Parathyroid adenoma (tissue), 2 donors: ENCODE measurements at regions not wholly inside any gene's neighbourhood (a gene's known extent, or its start where the extent isn't known, plus 50 kb on each side); places are given as distances from the start of the nearest gene placed in this dataset.
A peak's percentile ranks its signal among the peaks of the same experiment; 100 is the strongest.

Experiments
- H2AFZ ChIP-seq: fragments of 300-600 bp; sonication (generic); one replicate; pipeline ENCODE4 v1.7.0; 2017; ENCODE audit warnings: antibody characterized with exemption, mild to moderate bottlenecking
- H3K27ac ChIP-seq: fragments of 300-600 bp; sonication (generic); one replicate; pipeline ENCODE4 v1.7.0; 2017
- H3K27me3 ChIP-seq: fragments of 300-600 bp; sonication (generic); one replicate; pipeline ENCODE4 v1.7.0; 2017; ENCODE audit warnings: low read length; ENCODE audit not compliant: control insufficient read depth, insufficient read depth
- H3K36me3 ChIP-seq: fragments of 300-600 bp; sonication (generic); one replicate; pipeline ENCODE4 v1.7.0; 2017; ENCODE audit warnings: low read length; ENCODE audit not compliant: control insufficient read depth, insufficient read depth
- H3K4me1 ChIP-seq: fragments of 300-600 bp; sonication (generic); one replicate; pipeline ENCODE4 v1.7.0; 2017; ENCODE audit warnings: control low read depth
- H3K4me2 ChIP-seq: fragments of 300-600 bp; sonication (generic); one replicate; pipeline ENCODE4 v1.7.0; 2017; ENCODE audit warnings: low read length
- H3K4me3 ChIP-seq: fragments of 300-600 bp; sonication (generic); one replicate; pipeline ENCODE4 v1.7.0; 2017; ENCODE audit warnings: low read depth, low read length
- H3K79me2 ChIP-seq: fragments of 300-600 bp; sonication (generic); one replicate; pipeline ENCODE4 v1.7.0; 2017; ENCODE audit warnings: control low read depth
- H3K9ac ChIP-seq: fragments of 300-600 bp; sonication (generic); one replicate; pipeline ENCODE4 v1.7.0; 2017; ENCODE audit warnings: mild to moderate bottlenecking
- H3K9me3 ChIP-seq: fragments of 300-600 bp; sonication (generic); one replicate; pipeline ENCODE4 v1.7.0; 2017; ENCODE audit warnings: low read length; ENCODE audit not compliant: control insufficient read depth
- TF ChIP-seq, protein P1 (sequence below): fragments of 300-600 bp; sonication (generic); IDR thresholded peaks from one replicate; pipeline ENCODE4 v1.7.0; 2017; ENCODE audit warnings: antibody characterized with exemption, mild to moderate bottlenecking
- donor health status: primary hyperparathyroidism.

DNA sequence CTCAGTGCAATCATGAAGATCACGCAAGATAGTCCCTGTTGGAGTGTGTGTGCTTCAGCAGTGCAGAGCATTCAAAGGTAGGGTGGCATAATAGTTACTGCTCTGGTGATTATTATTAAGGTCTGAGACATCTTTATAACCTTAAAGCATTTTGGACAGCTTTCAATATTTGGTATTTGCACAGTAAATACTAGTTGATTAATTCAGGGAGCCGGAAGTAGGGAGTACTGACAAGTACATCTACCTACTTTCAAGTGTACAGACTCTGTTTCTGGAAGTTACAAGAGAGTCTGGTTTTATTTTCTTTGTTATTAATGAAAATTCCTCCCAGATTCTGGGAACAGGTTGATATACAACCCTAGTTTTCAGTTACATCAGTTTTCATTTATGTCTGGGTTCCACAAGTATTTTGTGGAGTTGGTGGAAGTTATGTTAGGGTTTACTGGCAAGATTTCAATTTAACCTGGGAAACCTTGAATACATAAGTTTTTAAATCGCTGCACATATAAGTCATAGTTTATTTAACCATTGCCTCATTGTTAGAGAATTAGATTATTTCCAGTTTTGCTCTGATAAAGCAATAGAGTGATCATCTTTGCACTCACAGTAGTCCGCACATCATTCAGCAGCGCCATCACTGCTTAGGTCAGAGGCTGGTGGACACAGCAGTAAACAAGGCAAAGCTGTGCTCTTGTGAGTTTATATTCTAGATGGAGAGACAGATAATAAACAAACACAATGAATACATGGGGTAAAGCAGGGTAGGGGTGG, 366.6 kb downstream of the REEP3 start:
- H3K79me2 ChIP-seq, result no peaks in the 10 kb centered on the region
- H3K27me3 ChIP-seq, result no peaks in the 10 kb centered on the region
- no peak overlapping the region for H3K9ac ChIP-seq
- H3K4me3 ChIP-seq, result no peak overlapping the region
- H3K4me2 ChIP-seq, result no peak overlapping the region
- H3K9me3 ChIP-seq, result no peaks in the 10 kb centered on the region
- H3K4me1 ChIP-seq, result no peaks in the 10 kb centered on the region
- TF ChIP-seq, protein P1, sequence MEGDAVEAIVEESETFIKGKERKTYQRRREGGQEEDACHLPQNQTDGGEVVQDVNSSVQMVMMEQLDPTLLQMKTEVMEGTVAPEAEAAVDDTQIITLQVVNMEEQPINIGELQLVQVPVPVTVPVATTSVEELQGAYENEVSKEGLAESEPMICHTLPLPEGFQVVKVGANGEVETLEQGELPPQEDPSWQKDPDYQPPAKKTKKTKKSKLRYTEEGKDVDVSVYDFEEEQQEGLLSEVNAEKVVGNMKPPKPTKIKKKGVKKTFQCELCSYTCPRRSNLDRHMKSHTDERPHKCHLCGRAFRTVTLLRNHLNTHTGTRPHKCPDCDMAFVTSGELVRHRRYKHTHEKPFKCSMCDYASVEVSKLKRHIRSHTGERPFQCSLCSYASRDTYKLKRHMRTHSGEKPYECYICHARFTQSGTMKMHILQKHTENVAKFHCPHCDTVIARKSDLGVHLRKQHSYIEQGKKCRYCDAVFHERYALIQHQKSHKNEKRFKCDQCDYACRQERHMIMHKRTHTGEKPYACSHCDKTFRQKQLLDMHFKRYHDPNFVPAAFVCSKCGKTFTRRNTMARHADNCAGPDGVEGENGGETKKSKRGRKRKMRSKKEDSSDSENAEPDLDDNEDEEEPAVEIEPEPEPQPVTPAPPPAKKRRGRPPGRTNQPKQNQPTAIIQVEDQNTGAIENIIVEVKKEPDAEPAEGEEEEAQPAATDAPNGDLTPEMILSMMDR, result no peak
- H3K36me3 ChIP-seq, result no peaks in the 10 kb centered on the region
- no peak overlapping the region for H2AFZ ChIP-seq
- no peak overlapping the region for H3K27ac ChIP-seq

DNA sequence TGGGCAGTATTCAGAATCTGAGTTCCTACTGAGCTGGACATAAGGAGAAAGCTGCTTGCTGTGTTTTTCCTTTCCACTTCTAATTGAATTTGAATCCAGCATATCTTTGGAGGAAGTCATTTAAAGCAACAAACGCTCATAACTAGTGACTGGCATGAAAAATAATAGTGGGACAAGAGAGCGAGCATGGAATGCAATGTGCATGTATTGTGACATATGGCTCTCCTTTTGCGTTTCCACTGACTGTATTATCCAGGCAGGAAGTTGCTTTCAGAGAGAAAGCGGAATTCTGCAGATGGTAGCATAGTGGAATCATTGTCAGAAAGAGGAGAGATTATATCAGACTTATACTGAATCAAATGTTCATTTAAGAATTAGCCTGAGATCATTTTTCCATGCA, 368.6 kb downstream of the REEP3 start:
- no peak overlapping the region for H3K4me2 ChIP-seq
- TF ChIP-seq, protein P1, result no peak
- H3K27ac ChIP-seq, result no peak overlapping the region
- H3K27me3 ChIP-seq, result no peaks in the 10 kb centered on the region
- no peaks in the 10 kb centered on the region for H3K79me2 ChIP-seq
- no peak overlapping the region for H2AFZ ChIP-seq
- no peaks in the 10 kb centered on the region for H3K36me3 ChIP-seq
- no peak overlapping the region for H3K4me3 ChIP-seq
- H3K9ac ChIP-seq, result no peak overlapping the region
- H3K9me3 ChIP-seq, result no peaks in the 10 kb centered on the region
- H3K4me1 ChIP-seq, result no peaks in the 10 kb centered on the region

GRCh38 chr10:63896992-63897391, 375.8 kb downstream of the REEP3 start:
- H2AFZ ChIP-seq, result no peak overlapping the region
- H3K4me1 ChIP-seq, result peaks cover 8% of the 10 kb centered on the region
- H3K9ac ChIP-seq, result no peak overlapping the region
- H3K79me2 ChIP-seq, result no peaks in the 10 kb centered on the region
- H3K36me3 ChIP-seq, result no peaks in the 10 kb centered on the region
- no peaks in the 10 kb centered on the region for H3K27me3 ChIP-seq
- no peaks in the 10 kb centered on the region for H3K9me3 ChIP-seq
- H3K4me2 ChIP-seq, result no peak overlapping the region
- H3K4me3 ChIP-seq, result no peak overlapping the region
- TF ChIP-seq, protein P1, result no peak
- H3K27ac ChIP-seq, result no peak overlapping the region

- Histone ChIP-seq H2AFZ (peak overlapping the region; percentile 60), H3K4me3 (no peak overlapping the region), H3K9ac (no peak overlapping the region), H3K79me2 (no peaks in the 10 kb centered on the region), H3K36me3 (no peaks in the 10 kb centered on the region), H3K27me3 (no peaks in the 10 kb centered on the region), H3K4me2 (no peak overlapping the region), H3K4me1 (peaks cover 8% of the 10 kb centered on the region), H3K9me3 (no peaks in the 10 kb centered on the region), H3K27ac (no peak overlapping the region)
- TF ChIP-seq, protein P1, result no peak
Observed at GRCh38 chr10:63899673-63900300, 378.6 kb downstream of the REEP3 start.
